GM12872 (cell line): ENCODE measurements at regions not wholly inside any gene's neighbourhood (a gene's known extent, or its start where the extent isn't known, plus 50 kb on each side); places are given as distances from the start of the nearest gene placed in this dataset.

Source experiments
- TF ChIP-seq, protein P1 (sequence below): IDR thresholded peaks from 3 replicates; pipeline ENCODE4 v1.5.1; 2011; ENCODE audit warnings: low read depth, mild to moderate bottlenecking, low read length, moderate library complexity; ENCODE audit not compliant: insufficient read depth

DNA sequence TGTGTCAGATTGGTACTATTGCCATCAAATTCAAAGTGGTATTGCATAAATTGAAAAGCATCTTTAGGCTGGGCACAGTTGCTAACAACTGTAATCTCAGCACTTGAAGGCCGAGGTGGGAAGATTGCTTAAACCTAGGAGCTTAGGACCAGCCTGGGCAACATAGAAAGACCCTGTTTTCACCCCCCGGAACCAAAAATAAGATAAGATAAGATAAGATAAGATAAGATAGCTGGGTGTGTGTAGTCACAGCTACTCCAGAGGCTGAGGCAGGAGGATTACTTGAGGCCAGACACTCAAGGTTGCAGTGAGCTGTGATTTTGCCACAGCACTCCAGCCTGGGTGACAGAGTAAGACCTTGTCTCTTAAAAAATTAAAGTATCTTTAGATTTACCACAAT lies 297.9 kb upstream of the SEMA6A start:
- TF ChIP-seq, protein P1, sequence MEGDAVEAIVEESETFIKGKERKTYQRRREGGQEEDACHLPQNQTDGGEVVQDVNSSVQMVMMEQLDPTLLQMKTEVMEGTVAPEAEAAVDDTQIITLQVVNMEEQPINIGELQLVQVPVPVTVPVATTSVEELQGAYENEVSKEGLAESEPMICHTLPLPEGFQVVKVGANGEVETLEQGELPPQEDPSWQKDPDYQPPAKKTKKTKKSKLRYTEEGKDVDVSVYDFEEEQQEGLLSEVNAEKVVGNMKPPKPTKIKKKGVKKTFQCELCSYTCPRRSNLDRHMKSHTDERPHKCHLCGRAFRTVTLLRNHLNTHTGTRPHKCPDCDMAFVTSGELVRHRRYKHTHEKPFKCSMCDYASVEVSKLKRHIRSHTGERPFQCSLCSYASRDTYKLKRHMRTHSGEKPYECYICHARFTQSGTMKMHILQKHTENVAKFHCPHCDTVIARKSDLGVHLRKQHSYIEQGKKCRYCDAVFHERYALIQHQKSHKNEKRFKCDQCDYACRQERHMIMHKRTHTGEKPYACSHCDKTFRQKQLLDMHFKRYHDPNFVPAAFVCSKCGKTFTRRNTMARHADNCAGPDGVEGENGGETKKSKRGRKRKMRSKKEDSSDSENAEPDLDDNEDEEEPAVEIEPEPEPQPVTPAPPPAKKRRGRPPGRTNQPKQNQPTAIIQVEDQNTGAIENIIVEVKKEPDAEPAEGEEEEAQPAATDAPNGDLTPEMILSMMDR = no peak

DNA sequence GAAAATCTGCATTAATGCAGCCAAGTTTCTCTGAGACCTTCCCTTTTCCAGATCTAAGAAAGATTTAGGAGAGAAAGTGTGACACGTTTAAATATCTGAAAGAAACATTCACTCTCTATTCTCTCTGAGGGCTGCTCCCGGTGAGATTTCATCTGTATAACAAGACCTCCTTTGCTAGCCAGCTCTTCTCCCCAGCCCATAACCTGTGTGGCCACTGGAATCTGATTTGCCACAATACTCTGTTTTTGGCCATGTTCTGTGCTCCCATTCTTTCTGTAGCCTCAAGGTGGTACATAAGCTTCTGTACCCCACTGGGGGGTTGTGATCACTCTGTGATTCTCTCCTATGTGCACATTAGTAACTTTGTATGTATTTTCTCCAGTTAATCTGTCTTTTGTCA lies 291.0 kb upstream of the SEMA6A start:
- TF ChIP-seq, protein P1 = no peak

DNA sequence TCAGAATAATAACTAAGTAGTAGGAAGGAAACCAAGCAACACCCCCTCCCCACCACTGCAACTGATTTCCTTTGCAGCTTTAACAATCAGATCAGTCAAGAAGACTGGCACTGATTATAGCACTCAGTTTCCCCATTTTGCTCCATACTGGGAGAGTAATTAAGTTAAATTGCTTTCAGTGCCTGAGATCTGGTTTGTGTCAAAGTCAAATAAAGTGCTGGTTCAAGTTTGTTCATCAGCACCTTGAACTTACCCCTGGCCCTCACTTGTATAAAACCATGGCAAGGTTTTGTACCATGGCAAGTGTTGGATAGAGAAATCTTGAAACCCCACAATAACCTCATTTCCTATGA lies 290.2 kb upstream of the SEMA6A start:
- TF ChIP-seq, protein P1 = no peak

DNA sequence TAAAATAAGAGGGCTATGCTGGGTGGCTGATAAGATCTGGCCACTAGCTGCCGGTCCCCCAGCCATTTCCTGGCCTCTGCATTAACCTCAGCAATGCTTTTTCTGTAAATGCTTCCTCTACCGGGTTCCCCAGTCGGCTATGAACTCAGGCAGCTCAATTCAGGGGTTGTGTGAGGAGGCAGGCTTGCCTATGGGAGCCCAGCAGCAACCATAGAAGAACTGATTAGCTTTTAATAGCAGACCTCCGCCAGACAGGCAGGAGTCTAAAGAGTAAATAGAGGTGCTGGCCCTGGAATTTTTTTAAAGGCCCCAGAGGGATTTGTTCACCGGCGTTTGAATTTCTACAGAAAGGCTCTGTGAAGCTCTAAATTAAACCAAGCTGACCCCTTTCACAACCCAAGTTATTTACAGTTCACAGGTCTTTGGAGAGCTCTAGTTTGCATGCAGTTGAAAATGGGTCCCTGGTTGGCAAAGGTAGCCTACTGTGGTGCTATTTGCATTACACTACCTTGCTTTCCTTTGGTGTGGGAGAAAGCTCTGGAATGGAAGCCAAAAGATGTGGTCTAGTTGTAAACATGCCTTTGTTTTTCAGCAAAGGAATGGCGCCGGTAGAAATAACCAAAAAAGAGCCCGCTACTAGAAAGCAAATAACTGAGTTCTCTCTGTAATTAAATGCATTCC lies 289.7 kb upstream of the SEMA6A start:
- TF ChIP-seq, protein P1 = no peak

DNA sequence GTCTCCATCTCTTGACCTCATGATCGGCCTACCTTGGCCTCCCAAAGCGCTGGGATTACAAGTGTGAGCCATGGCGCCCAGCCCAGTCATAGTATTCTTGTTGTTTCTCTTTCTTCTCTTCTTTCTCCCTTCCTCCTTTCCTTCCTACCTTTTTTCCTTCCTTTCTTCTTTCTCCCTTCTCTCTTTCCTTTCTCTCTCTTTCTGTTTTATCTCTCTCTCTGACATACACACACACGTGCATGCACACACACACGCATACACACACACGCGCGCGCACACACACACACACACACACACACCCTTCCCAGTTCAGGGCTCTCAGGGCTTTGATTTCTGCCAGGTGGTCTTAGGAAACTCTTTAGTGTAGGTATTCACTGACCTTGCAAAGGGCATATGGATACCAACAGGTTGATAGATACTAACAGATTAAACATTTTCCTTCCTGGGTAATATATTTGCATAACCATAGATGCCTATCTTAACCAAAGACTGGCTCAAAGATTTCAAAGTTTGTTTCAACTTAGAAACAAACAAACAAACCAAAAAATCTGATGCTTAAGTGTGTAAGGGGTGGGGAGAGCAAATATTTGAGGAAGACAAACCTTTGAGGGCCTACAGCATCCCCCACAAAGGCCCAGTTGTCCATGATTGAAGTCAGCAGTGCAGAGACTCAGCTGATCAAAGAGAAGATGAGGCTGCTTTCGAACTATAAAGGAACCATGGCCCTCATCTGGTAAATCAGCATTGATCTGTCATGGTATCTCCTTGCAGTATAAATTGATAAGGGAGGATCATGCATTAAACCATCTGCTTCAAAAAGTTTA lies 288.2 kb upstream of the SEMA6A start:
- TF ChIP-seq, protein P1 = no peak

DNA sequence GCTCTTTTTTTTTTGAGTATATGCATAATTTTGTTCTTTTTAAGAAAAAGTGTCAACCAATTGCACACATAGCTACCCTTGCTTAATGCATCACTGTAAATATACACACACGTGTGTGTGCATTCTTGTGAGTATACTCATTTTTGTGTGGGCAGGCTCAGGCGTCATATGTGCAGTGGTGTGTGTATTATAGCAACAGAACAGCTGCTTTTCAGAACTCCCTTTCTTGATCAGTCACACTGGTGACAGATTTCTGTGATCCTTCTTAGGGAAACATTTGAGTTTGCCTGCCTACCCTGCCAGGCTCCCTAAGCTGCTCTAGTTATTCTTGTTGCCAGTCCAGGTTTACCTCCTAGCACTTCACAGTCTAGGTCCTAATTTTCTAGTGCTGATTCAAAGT lies 287.0 kb upstream of the SEMA6A start:
- TF ChIP-seq, protein P1 = no peak

DNA sequence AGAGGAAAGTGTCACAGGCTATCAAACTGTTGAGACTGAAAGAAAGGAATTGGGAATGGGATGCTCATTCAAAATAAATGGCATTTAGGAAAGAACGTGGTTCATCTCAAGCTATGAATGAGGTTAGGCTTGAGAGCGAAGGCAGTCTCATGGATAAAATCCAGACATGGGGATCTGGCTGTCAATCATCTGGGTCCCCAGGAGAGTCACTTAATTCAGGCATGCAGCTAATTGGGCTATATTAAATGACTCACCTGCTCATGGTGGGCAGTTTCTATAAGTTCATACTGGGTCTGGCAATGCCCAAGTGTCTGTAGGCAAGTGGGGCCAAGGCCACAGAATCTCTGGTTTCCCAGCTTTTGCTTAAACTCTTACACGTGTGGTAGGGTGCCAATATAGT lies 286.5 kb upstream of the SEMA6A start:
- TF ChIP-seq, protein P1 = no peak
